ENCODE measurements at regions not wholly inside any gene's neighbourhood (a gene's known extent, or its start where the extent isn't known, plus 50 kb on each side); places are given as distances from the start of the nearest gene placed in this dataset.

- H3K27ac ChIP-seq (ENCODE audit: control insufficient read depth, insufficient read depth): no peak overlapping the region
- H4K20me1 ChIP-seq (ENCODE audit: control insufficient read depth, insufficient read depth): no peaks in the 10 kb centered on the region
- no peaks in the 10 kb centered on the region for H3K27me3 ChIP-seq (replicated peaks in 1 of 2; ENCODE audit: control insufficient read depth in 2 of 2, insufficient read depth in 2 of 2, low read length in 1 of 2)
- no peak overlapping the region for H3K4me2 ChIP-seq (ENCODE audit: control insufficient read depth, insufficient read depth)
- intact Hi-C loops (cut with micrococcal nuclease; ENCODE audit: unreplicated experiment): no loop called here
- no peaks in the 10 kb centered on the region for H3K79me2 ChIP-seq (ENCODE audit: control insufficient read depth, insufficient read depth, low read length)
- in situ Hi-C loops (cut with MboI): no loop called here
- DNase-seq (ENCODE audit: low read depth, low spot score): no peak
- POLR2A ChIA-PET: no interaction called here
- no peak for FAIRE-seq
- H3K4me1 ChIP-seq (ENCODE audit: control insufficient read depth, insufficient read depth, low read length): no peaks in the 10 kb centered on the region
- H3K9ac ChIP-seq (ENCODE audit: control insufficient read depth, insufficient read depth, low read length): no peak overlapping the region
- WGBS (ENCODE audit: insufficient coverage, insufficient replicate concordance, low lambda C conversion rate, missing lambda C conversion rate): 0% methylated on average over 1 of the region's 1 CpG
- no peak overlapping the region for H2AFZ ChIP-seq (ENCODE audit: control insufficient read depth, low read depth, low read length)
- CTCF ChIA-PET: no interaction called here
- RAD21 ChIA-PET (ENCODE audit: unreplicated experiment): no interaction called here
- no peaks in the 10 kb centered on the region for H3K9me3 ChIP-seq (replicated peaks; ENCODE audit: control insufficient read depth, insufficient read depth, low read length)
- H3K36me3 ChIP-seq (ENCODE audit: control insufficient read depth in 2 of 2, insufficient read depth in 2 of 2, low read length in 1 of 2): no peaks in the 10 kb centered on the region
- SMC1A ChIA-PET (ENCODE audit: uncharacterized antibody, unreplicated experiment): no interaction called here
- no TSS peak for BruUV-seq (replicated peaks)
- H3K4me3 ChIP-seq: no peak overlapping the region
- ATAC-seq: no peak
- TF ChIP-seq NR2F1 (conservative IDR thresholded peaks at IDR 0.05) (no peak), ZBED1 (IDR thresholded peaks at IDR 0.05; ENCODE audit: borderline replicate concordance) (no peak)
Observed at GRCh38 chr12:34163443-34163842, 141.1 kb downstream of the ALG10 start.

GRCh38 chr12:34166427-34167060, 144.2 kb downstream of the ALG10 start:
- DNase-seq (ENCODE audit: low read depth, low spot score): no peak
- RAD21 ChIA-PET (ENCODE audit: unreplicated experiment): no interaction called here
- Histone ChIP-seq H3K27me3 (replicated peaks in 1 of 2; ENCODE audit: control insufficient read depth in 2 of 2, insufficient read depth in 2 of 2, low read length in 1 of 2) (no peaks in the 10 kb centered on the region), H3K4me1 (ENCODE audit: control insufficient read depth, insufficient read depth, low read length) (no peaks in the 10 kb centered on the region), H3K79me2 (ENCODE audit: control insufficient read depth, insufficient read depth, low read length) (no peaks in the 10 kb centered on the region), H4K20me1 (ENCODE audit: control insufficient read depth, insufficient read depth) (no peaks in the 10 kb centered on the region), H3K27ac (ENCODE audit: control insufficient read depth, insufficient read depth) (no peak overlapping the region), H3K4me2 (ENCODE audit: control insufficient read depth, insufficient read depth) (no peak overlapping the region), H3K36me3 (ENCODE audit: control insufficient read depth in 2 of 2, insufficient read depth in 2 of 2, low read length in 1 of 2) (no peaks in the 10 kb centered on the region), H3K4me3 (no peak overlapping the region), H3K9ac (ENCODE audit: control insufficient read depth, insufficient read depth, low read length) (no peak overlapping the region), H3K9me3 (replicated peaks; ENCODE audit: control insufficient read depth, insufficient read depth, low read length) (no peaks in the 10 kb centered on the region), H2AFZ (ENCODE audit: control insufficient read depth, low read depth, low read length) (no peak overlapping the region)
- CTCF ChIA-PET: no interaction called here
- no TSS peak for BruUV-seq (replicated peaks)
- FAIRE-seq: no peak
- WGBS (ENCODE audit: insufficient coverage, insufficient replicate concordance, low lambda C conversion rate, missing lambda C conversion rate): 73% methylated on average over 28 of the region's 41 CpGs
- SMC1A ChIA-PET (ENCODE audit: uncharacterized antibody, unreplicated experiment): no interaction called here
- intact Hi-C loops (cut with micrococcal nuclease; ENCODE audit: unreplicated experiment): no loop called here
- POLR2A ChIA-PET: no interaction called here
- in situ Hi-C loops (cut with MboI): no loop called here
- ATAC-seq: no peak
- TF ChIP-seq SP1 (IDR thresholded peaks at IDR 0.05; ENCODE audit: low read depth, low read length) (no peak), SKIL (IDR thresholded peaks at IDR 0.05; ENCODE audit: low read depth, poor library complexity, severe bottlenecking) (no peak), TARDBP (IDR thresholded peaks at IDR 0.05; ENCODE audit: borderline replicate concordance) (no peak), CEBPB (IDR thresholded peaks at IDR 0.05; ENCODE audit: borderline replicate concordance in 1 of 2, low read depth in 2 of 2, low read length in 2 of 2) (no peak), CUX1 (IDR thresholded peaks at IDR 0.05; ENCODE audit: insufficient replicate concordance, low read depth, low read length) (no peak), NBN (IDR thresholded peaks at IDR 0.05) (no peak), BRCA1 (IDR thresholded peaks at IDR 0.05; ENCODE audit: low read depth, low read length) (no peak), SMARCA5 (IDR thresholded peaks at IDR 0.05) (no peak), KAT2A (conservative IDR thresholded peaks at IDR 0.05; ENCODE audit: control insufficient read depth, low read depth, low read length) (no peak)
